OCI-LY1 (cell line): ENCODE measurements at regions not wholly inside any gene's neighbourhood (a gene's known extent, or its start where the extent isn't known, plus 50 kb on each side); places are given as distances from the start of the nearest gene placed in this dataset.

ENCODE experiments used
- CTCF ChIP-seq: fragments of 200-600 bp; sonication (generic), shearing (Covaris generic); IDR thresholded peaks from 2 replicates; pipeline ENCODE4 v1.5.1; 2017; ENCODE audit warnings: mild to moderate bottlenecking, antibody characterized with exemption, low read length, moderate library complexity, mixed read lengths
- EZH2 ChIP-seq: fragments of 200-600 bp; sonication (generic), shearing (Covaris generic); IDR thresholded peaks from 2 replicates; pipeline ENCODE4 v1.8.0; 2017; ENCODE audit warnings: borderline replicate concordance, mixed run types, mild to moderate bottlenecking, antibody characterized with exemption, low read length, moderate library complexity, mixed read lengths

GRCh38 chr10:125548878-125549277 is 134.1 kb downstream of the TEX36 start:
- TF ChIP-seq CTCF (no peak), EZH2 (no peak)
